ENCODE measurements at regions not wholly inside any gene's neighbourhood (a gene's known extent, or its start where the extent isn't known, plus 50 kb on each side); places are given as distances from the start of the nearest gene placed in this dataset.

DNA sequence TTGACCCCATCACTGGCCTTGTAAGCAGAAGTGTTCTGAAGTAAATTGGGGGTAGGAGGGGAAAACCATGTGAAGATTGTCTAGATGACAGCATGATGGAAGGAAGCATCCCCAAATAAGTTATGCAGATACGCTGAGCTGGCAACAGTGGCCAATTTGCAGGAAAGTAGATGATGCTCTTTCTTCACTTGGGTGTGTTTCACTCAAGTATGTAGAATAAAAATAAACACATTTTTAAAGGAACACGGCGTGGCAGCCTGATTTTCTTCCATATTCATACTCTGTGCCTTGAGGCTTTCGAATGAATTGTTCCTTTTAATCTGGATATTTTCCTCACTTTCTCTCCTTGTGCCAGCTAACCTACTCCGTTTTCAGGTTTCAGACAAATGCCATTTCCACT, 295.5 kb upstream of the DPYD start:
- no peak for DNase-seq (ENCODE audit: extremely low read depth in 1 of 2, low read depth in 1 of 2)

DNA sequence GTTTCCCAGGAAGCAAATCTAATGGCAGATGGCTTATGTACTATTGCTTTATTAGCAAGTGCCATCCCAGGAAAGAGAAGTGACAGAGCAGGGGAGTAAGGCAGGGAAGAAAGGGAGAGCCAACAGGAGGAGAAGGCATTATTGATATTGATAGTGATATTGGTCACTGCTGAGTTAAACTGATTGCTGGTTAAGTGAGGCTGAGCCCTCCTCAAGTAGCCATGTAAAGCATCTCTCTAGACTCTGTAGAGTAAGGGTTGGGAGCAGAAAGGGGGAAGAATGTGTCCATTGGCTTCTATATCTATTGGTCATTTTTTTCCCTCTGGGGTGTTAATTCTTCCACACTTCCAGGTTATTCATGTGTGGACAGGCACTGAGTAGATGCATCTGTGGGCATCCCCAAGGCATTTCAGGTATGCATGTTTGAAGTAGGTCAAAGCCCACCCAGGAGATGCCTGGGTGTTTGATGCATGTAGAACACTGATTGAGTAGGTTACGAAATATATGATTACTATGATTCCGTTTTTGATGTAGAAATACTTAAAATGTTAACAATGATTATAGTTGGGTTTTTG, 290.5 kb upstream of the DPYD start:
- DNase-seq (ENCODE audit: extremely low read depth in 1 of 2, low read depth in 1 of 2): no peak

GRCh38 chr1:98210563-98210962, 289.7 kb upstream of the DPYD start:
- no peak for DNase-seq (ENCODE audit: extremely low read depth in 1 of 2, low read depth in 1 of 2)

GRCh38 chr1:98210064-98210463, 289.2 kb upstream of the DPYD start:
- no peak for DNase-seq (ENCODE audit: extremely low read depth in 1 of 2, low read depth in 1 of 2)

GRCh38 chr1:98205291-98206017, 284.6 kb upstream of the DPYD start:
- no peak for DNase-seq (ENCODE audit: extremely low read depth in 1 of 2, low read depth in 1 of 2)

- no peak for DNase-seq (ENCODE audit: extremely low read depth in 1 of 2, low read depth in 1 of 2)
These were observed 282.6 kb upstream of the DPYD start for GRCh38 chr1:98203466-98203865.

DNA sequence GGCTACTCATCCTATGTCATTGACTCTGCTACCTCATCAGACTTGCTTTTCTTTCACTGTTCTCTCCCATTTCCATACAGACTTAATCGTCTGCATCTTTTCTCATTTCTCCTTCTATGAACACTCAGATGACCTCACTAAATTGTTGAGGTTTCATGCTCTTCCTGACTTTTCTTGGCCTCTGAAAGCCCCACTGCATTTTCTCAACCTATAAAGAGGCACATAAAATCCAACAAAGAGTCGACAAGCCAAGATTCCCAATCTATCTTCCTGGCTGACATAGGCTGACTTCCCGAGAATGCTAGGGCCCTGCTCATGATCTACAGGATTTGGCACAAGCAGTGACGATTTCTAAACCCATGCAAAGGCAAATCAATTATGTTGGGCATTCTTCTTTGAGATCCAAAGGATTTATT, 280.8 kb upstream of the DPYD start:
- DNase-seq (ENCODE audit: extremely low read depth in 1 of 2, low read depth in 1 of 2): no peak

- no peak for DNase-seq (ENCODE audit: extremely low read depth in 1 of 2, low read depth in 1 of 2)
These were observed 276.5 kb upstream of the DPYD start for GRCh38 chr1:98197356-98197755.

GRCh38 chr1:98196012-98196411, 275.2 kb upstream of the DPYD start:
- DNase-seq (ENCODE audit: extremely low read depth in 1 of 2, low read depth in 1 of 2): no peak

DNA sequence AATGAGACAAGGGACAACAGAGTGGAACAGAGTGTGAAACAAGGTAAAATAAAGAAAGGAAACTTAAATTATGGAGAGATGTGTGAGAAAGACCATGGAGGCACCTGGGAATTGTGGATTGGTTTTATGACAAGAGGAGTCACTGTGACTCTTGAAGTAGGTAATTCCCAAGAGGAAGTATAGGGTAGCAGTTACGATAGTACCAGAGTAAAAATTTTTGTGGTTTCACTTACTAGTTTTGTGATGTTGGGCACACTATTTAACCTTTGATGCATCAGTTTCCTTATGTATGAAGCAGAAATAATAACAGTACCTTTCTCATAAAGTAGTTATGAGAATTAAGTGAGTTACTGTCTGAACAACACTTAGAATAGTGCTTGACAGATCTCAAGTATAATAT, 267.9 kb upstream of the DPYD start:
- DNase-seq (ENCODE audit: extremely low read depth in 1 of 2, low read depth in 1 of 2): no peak

DNA sequence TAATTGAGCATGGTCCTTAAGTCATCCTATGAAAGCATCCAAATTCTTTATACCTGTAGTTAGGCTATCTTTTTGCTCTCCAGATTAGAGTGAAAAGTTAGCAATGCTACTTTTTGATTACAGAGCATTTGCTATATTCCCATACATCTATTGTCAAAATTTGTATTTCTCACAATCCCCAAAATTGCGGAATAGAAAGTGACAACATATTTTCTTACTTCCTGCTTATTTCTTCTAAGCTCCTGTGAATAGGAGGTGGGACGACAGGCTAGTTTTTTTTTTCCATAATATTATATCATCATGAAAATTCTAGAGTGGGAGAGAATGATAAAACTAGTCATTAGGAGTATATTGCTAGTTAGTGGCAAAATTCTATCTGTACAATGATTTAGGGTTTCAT, 264.0 kb upstream of the DPYD start:
- DNase-seq (ENCODE audit: extremely low read depth in 1 of 2, low read depth in 1 of 2): no peak

DNA sequence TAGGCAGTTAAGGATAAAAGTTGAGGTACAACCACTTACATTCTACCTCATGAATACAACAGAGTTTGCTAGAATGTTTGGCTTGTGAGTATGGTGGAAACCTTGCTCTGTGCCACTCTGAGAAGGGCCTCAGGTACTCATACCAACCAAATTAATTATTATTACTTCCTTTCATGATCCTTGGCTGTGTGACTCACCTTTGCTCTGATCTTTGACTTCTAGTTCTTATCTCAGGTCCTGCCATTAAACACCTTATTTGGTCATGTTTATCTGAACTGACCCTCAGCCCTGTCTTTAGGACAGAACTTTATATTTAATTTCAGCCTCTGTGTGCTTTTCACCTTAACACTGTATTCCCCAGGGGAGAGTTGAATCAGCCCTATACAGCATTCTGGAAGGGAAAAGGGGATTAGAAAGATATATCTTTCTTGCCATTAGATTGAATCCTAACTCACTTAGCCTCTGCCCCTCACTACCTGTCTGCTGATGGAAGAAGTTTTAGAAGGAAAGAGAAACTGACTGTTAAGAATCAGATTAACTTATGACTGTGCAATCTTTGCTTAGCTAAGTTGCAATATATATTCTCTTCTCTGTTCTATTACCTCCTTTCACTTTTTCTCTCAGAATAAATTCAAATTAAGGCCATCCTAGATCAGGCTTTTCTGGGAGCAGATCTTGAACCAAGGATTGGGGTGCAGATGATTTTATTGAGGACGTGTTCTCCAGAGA, 260.4 kb upstream of the DPYD start:
- DNase-seq (ENCODE audit: extremely low read depth in 1 of 2, low read depth in 1 of 2): no peak

DNA sequence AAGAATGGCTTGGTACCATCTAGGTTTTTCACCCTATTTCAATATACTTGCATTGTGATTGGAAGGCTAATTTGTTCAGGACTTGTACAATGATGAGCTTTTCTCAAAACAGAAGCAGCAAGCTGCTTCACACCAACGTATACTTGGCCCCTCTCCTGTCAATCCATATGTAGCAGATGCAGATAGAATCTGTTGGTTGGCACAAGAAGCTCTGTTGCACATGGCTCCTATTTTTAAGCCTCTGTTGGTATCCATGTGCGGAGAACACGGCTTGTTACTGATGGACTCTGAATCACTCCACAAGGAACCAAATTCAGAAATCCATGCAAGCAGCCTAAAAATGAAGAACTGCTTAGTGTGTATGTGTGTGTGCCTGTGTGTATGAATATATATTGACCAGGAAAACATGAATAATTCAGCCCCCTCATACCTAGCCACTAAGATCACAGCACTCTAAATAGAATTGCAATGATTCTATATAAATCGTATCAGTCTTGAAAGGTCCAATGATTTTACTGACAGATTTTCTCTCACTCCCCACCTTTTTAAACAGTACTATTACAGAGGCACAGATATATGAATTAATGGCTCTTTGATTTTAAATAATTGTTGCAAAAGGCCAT, 258.4 kb upstream of the DPYD start:
- no peak for DNase-seq (ENCODE audit: extremely low read depth in 1 of 2, low read depth in 1 of 2)

- no peak for DNase-seq (ENCODE audit: extremely low read depth in 1 of 2, low read depth in 1 of 2)
These were observed 256.9 kb upstream of the DPYD start for GRCh38 chr1:98177751-98178150.

- no peak for DNase-seq (ENCODE audit: extremely low read depth in 1 of 2, low read depth in 1 of 2)
These were observed 256.1 kb upstream of the DPYD start for GRCh38 chr1:98176936-98177335.

DNA sequence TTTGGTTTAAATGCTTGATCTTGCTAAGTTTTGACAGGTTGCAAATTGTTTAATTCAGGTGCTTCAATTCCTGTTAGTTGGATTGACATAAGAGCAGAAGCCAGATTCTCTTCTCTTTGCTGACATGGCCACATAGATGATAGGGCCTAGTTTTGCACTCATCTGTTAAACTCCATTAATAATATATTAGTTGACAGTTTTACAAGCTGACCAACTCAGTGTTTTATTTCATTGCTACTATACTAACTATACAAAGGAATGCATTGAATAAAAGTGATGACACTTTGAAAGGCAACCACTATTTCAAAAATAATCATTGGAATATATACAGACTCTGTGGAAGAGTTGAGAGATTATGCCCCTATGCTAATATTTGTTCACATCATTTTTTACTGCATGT, 255.6 kb upstream of the DPYD start:
- DNase-seq (ENCODE audit: extremely low read depth in 1 of 2, low read depth in 1 of 2): no peak

- no peak for DNase-seq (ENCODE audit: extremely low read depth in 1 of 2, low read depth in 1 of 2)
These were observed 251.7 kb upstream of the DPYD start for GRCh38 chr1:98172578-98172977.

DNA sequence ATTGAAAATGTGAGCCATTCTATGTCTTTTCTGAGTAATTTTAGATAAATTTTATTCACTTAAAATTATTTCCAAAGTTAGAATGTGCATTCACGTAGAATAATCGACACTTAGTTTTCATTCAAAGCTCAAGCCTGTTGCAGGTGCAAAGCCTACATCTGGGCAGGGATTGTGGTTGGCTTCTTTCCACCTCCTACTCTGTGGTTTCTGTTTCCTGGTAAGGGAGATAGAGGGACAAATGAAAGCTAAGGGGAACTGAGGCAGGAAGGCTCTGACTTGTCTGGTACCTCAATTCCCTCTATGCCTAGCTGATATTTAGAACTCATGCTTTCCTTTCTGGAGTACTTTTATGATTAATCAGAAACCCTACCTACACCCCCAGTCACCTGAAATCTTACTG, 251.2 kb upstream of the DPYD start:
- no peak for DNase-seq (ENCODE audit: extremely low read depth in 1 of 2, low read depth in 1 of 2)

DNA sequence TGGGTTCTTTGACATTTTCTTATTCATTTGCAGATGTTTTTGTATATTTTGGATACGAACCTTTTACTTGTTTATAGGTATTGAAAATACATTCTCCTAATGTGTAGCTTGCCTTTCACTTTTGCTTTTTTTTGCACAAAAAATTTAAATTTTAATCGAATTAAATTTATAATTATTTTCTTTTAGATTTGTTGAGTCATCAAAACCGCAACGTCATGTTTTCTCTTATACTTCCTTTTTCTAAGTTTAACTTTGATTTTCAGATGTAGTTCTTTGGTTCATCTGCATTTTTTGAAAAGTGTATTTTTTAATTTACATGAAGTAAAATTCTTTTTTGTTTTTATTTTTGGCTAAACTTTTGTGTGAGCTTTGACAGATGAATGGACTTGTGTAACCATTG, 243.7 kb upstream of the DPYD start:
- DNase-seq (ENCODE audit: extremely low read depth in 1 of 2, low read depth in 1 of 2): no peak

GRCh38 chr1:98157524-98158313, 236.9 kb upstream of the DPYD start:
- no peak for DNase-seq (ENCODE audit: extremely low read depth in 1 of 2, low read depth in 1 of 2)

GRCh38 chr1:98147280-98147679, 226.4 kb upstream of the DPYD start:
- DNase-seq (ENCODE audit: extremely low read depth in 1 of 2, low read depth in 1 of 2): no peak

Data from activated CD8-positive, alpha-beta memory T cell treated with anti-CD3 and anti-CD28 coated beads for 1 hour (primary cell).